ENCODE measurements at regions not wholly inside any gene's neighbourhood (a gene's known extent, or its start where the extent isn't known, plus 50 kb on each side); places are given as distances from the start of the nearest gene placed in this dataset.

GRCh38 chr1:185627171-185627570, 107.0 kb upstream of the HMCN1 start:
- no peak overlapping the region for H4K91ac ChIP-seq (ENCODE audit: insufficient read length, low read depth, low read length)
- H4K5ac ChIP-seq (ENCODE audit: insufficient read length, low read depth, low read length) = no peak overlapping the region
- no peak for DNase-seq
- no peaks in the 10 kb centered on the region for H3K9me3 ChIP-seq (ENCODE audit: control insufficient read depth, low read depth, low read length)
- no peak overlapping the region for H3K18ac ChIP-seq (ENCODE audit: insufficient read length, low read depth, low read length)
- no peak overlapping the region for H3K4me3 Mint-ChIP-seq
- no peak overlapping the region for H2AK5ac ChIP-seq (ENCODE audit: insufficient read length, low read length)
- H3K4me1 Mint-ChIP-seq = peaks cover 16 to 18% of the 10 kb centered on the region in 2 experiments
- no peak overlapping the region for H3K27ac Mint-ChIP-seq
- H4K20me1 ChIP-seq (ENCODE audit: control insufficient read depth, insufficient read depth, insufficient read length) = no peaks in the 10 kb centered on the region
- H2BK12ac ChIP-seq (ENCODE audit: insufficient read length, low read depth, low read length) = no peak overlapping the region
- H3K36me3 Mint-ChIP-seq (ENCODE audit: insufficient read depth in 1 of 3, low read depth in 3 of 3) = 0 out of 7 replicates have a peak, but pooled peaks cover 0 to 1% (median 0%) of the 10 kb centered on the region in 3 experiments
- no peak overlapping the region for H3K4ac ChIP-seq (ENCODE audit: low read depth, low read length)
- peaks cover 1% of the 10 kb centered on the region; the same call in 1 of the 2 replicates for H3K4me1 ChIP-seq (ENCODE audit: insufficient read depth, low read length)
- WGBS (ENCODE audit: extremely low coverage, insufficient read length, low lambda C conversion rate) = no CpG with 5 or more reads among the region's 3 CpGs
- no peak overlapping the region for H3K27ac ChIP-seq (ENCODE audit: insufficient read length, low read depth, low read length)
- H3K9me3 Mint-ChIP-seq = no peaks in the 10 kb centered on the region
- H2BK5ac ChIP-seq (ENCODE audit: insufficient read length, low read length) = no peak overlapping the region
- H3K23ac ChIP-seq (ENCODE audit: insufficient read length, low read depth, low read length) = no peak overlapping the region
- no peak overlapping the region for H2BK120ac ChIP-seq (ENCODE audit: low read depth, low read length, poor library complexity, severe bottlenecking)
- H3K27me3 Mint-ChIP-seq (ENCODE audit: low read depth) = no peaks in the 10 kb centered on the region
- H2BK20ac ChIP-seq (ENCODE audit: low read depth, low read length, poor library complexity, severe bottlenecking) = no peak overlapping the region
- no peak overlapping the region for H4K8ac ChIP-seq (replicated peaks; ENCODE audit: insufficient read length, low read depth, low read length)
- no peak overlapping the region for H3K14ac ChIP-seq (ENCODE audit: insufficient read depth, low read length)
- no peak overlapping the region for H3K56ac ChIP-seq (ENCODE audit: insufficient read length, low read depth, low read length)
- H3K4me2 ChIP-seq (ENCODE audit: insufficient read depth, insufficient read length, low read length) = no peak overlapping the region
- H2AFZ ChIP-seq (ENCODE audit: low read length) = no peak overlapping the region
- H3K27me3 ChIP-seq (ENCODE audit: insufficient read depth, low read length) = no peaks in the 10 kb centered on the region
- no peaks in the 10 kb centered on the region for H3K79me1 ChIP-seq (ENCODE audit: insufficient read depth, low read depth, low read length, poor library complexity, severe bottlenecking)
- no peak overlapping the region for H2BK15ac ChIP-seq (ENCODE audit: low read depth, low read length)
- no peak overlapping the region for H3K9ac ChIP-seq (ENCODE audit: extremely low read depth, insufficient read length, low read length)
- H3T11ph ChIP-seq (ENCODE audit: low read length) = no peak overlapping the region
- no peaks in the 10 kb centered on the region for H3K23me2 ChIP-seq (ENCODE audit: insufficient read length, low read depth, low read length, poor library complexity, severe bottlenecking)
- H3K79me2 ChIP-seq (ENCODE audit: insufficient read depth, low read length) = no peaks in the 10 kb centered on the region
- no peak for TF ChIP-seq CTCF (conservative IDR thresholded peaks at IDR 0.05)

Measured in H9 (cell line).